WERI-Rb-1 (cell line): ENCODE measurements at regions not wholly inside any gene's neighbourhood (a gene's known extent, or its start where the extent isn't known, plus 50 kb on each side); places are given as distances from the start of the nearest gene placed in this dataset.

ENCODE experiments used
- DNase-seq: peaks from one replicate; pipeline ENCODE4 v3.0.0-alpha.2; 2020
- H3K27ac ChIP-seq: fragments of 250-450 bp; sonication (Bioruptor Pico); 2 replicates; pipeline ENCODE4 v1.5.1; 2020; ENCODE audit warnings: mild to moderate bottlenecking, moderate library complexity
- H3K27me3 ChIP-seq: fragments of 250-450 bp; sonication (Bioruptor Pico); 2 replicates; pipeline ENCODE4 v1.5.1; 2021; ENCODE audit warnings: mild to moderate bottlenecking, low read depth, moderate library complexity; ENCODE audit not compliant: insufficient read depth, severe bottlenecking
- H3K36me3 ChIP-seq: fragments of 250-450 bp; sonication (Bioruptor Pico); 2 replicates; pipeline ENCODE4 v1.5.1; 2020; ENCODE audit warnings: mild to moderate bottlenecking, moderate library complexity
- H3K4me3 ChIP-seq: 2 replicates; pipeline ENCODE4 v1.5.1; 2011; ENCODE audit warnings: low read depth, mild to moderate bottlenecking, control low read depth, low read length
- H3K9me3 ChIP-seq: fragments of 250-450 bp; sonication (Bioruptor Pico); 2 replicates; pipeline ENCODE4 v1.5.1; 2021; ENCODE audit warnings: mild to moderate bottlenecking, moderate library complexity; ENCODE audit not compliant: severe bottlenecking
- CTCF ChIP-seq: IDR thresholded peaks from 2 replicates; pipeline ENCODE4 v1.5.1; 2011; ENCODE audit warnings: low read depth, mild to moderate bottlenecking, control low read depth, inconsistent platforms, low read length

- no peak overlapping the region for H3K27ac ChIP-seq
- H3K36me3 ChIP-seq, result no peaks in the 10 kb centered on the region
- H3K27me3 ChIP-seq, result no peaks in the 10 kb centered on the region
- peaks cover 2% of the 10 kb centered on the region for H3K9me3 ChIP-seq
- no peak for DNase-seq
- no peak overlapping the region for H3K4me3 ChIP-seq
- no peak for TF ChIP-seq CTCF
These were observed 241.0 kb downstream of the WDR11 start for GRCh38 chr10:121091961-121092719.

GRCh38 chr10:121092720-121093095 lies 241.5 kb downstream of the WDR11 start:
- no peak overlapping the region for H3K4me3 ChIP-seq
- no peaks in the 10 kb centered on the region for H3K36me3 ChIP-seq
- H3K9me3 ChIP-seq, result peaks cover 2% of the 10 kb centered on the region
- no peaks in the 10 kb centered on the region for H3K27me3 ChIP-seq
- TF ChIP-seq CTCF, result no peak
- no peak overlapping the region for H3K27ac ChIP-seq
- no peak for DNase-seq

- H3K27me3 ChIP-seq, result no peaks in the 10 kb centered on the region
- no peak for TF ChIP-seq CTCF
- no peaks in the 10 kb centered on the region for H3K36me3 ChIP-seq
- peak; percentile 25 for DNase-seq
- H3K9me3 ChIP-seq, result peaks cover 2% of the 10 kb centered on the region
- no peak overlapping the region for H3K4me3 ChIP-seq
- H3K27ac ChIP-seq, result peak overlapping the region; percentile 67
These were observed 245.7 kb downstream of the WDR11 start for GRCh38 chr10:121096617-121097431.

GRCh38 chr10:121098211-121098610 lies 247.0 kb downstream of the WDR11 start:
- peaks cover 2% of the 10 kb centered on the region for H3K9me3 ChIP-seq
- no peak for TF ChIP-seq CTCF

GRCh38 chr10:121098751-121099150 lies 247.6 kb downstream of the WDR11 start:
- H3K27ac ChIP-seq, result peak overlapping the region; percentile 67
- no peak for DNase-seq
- H3K27me3 ChIP-seq, result no peaks in the 10 kb centered on the region

More at GRCh38 chr10:121098211-121098610, 247.0 kb downstream of the WDR11 start:
- H3K27ac ChIP-seq, result peak overlapping the region; percentile 67
- no peaks in the 10 kb centered on the region for H3K27me3 ChIP-seq
- no peak for DNase-seq
- no peaks in the 10 kb centered on the region for H3K36me3 ChIP-seq
- H3K4me3 ChIP-seq, result peak overlapping the region; percentile 16

More at GRCh38 chr10:121098751-121099150, 247.6 kb downstream of the WDR11 start:
- no peaks in the 10 kb centered on the region for H3K36me3 ChIP-seq
- H3K9me3 ChIP-seq, result peaks cover 2% of the 10 kb centered on the region
- TF ChIP-seq CTCF, result no peak
- peak overlapping the region; percentile 16 for H3K4me3 ChIP-seq
